DND-41 (cell line): ENCODE measurements at regions not wholly inside any gene's neighbourhood (a gene's known extent, or its start where the extent isn't known, plus 50 kb on each side); places are given as distances from the start of the nearest gene placed in this dataset.

ENCODE experiments used
- ATAC-seq: fragments of 200-7000 bp; cut with Tn5 transposase; 3 replicates; pipeline ENCODE4 v1.9.1; 2021; ENCODE audit warnings: low read depth; ENCODE audit not compliant: insufficient read depth
- DNase-seq: peaks from one replicate; pipeline ENCODE4 v3.0.0-alpha.2; 2020
- H2AFZ ChIP-seq: 2 replicates; pipeline ENCODE4 v1.6.0; 2012; ENCODE audit warnings: low read depth, low read length
- H3K27ac ChIP-seq: 2 replicates; pipeline ENCODE4 v1.5.1; 2012; ENCODE audit warnings: low read length, inconsistent platforms
- H3K27me3 ChIP-seq: fragments of 200-600 bp; sonication (generic); 2 replicates; pipeline ENCODE4 v1.6.0; 2012; ENCODE audit warnings: low read length, mild to moderate bottlenecking, inconsistent platforms; ENCODE audit not compliant: insufficient read depth, poor library complexity
- H3K36me3 ChIP-seq: 2 replicates; pipeline ENCODE4 v1.5.1; 2012; ENCODE audit warnings: low read length, inconsistent platforms; ENCODE audit not compliant: insufficient read depth
- H3K4me1 ChIP-seq: 2 replicates; pipeline ENCODE4 v1.5.1; 2012; ENCODE audit warnings: mild to moderate bottlenecking, low read length; ENCODE audit not compliant: insufficient read depth
- H3K4me2 ChIP-seq: 2 replicates; pipeline ENCODE4 v1.6.0; 2012; ENCODE audit warnings: mild to moderate bottlenecking, moderate library complexity, low read length, inconsistent platforms; ENCODE audit not compliant: insufficient read depth
- H3K4me3 ChIP-seq, 2 experiments: fragments of 200-600 bp in 1 of 2; shearing (Covaris generic) in 1 of 2; 2 replicates each; pipeline ENCODE4 v1.5.1; 2012 to 2016; ENCODE audit warnings: inconsistent platforms in 2 of 2, low read length in 2 of 2, mild to moderate bottlenecking in 2 of 2, low read depth in 1 of 2, moderate library complexity in 1 of 2
- H3K79me2 ChIP-seq: 2 replicates; pipeline ENCODE4 v1.6.0; 2012; ENCODE audit warnings: low read length, inconsistent platforms; ENCODE audit not compliant: insufficient read depth
- H3K9ac ChIP-seq: 2 replicates; pipeline ENCODE4 v1.6.0; 2012; ENCODE audit warnings: low read depth, mild to moderate bottlenecking, inconsistent platforms, low read length, moderate library complexity
- H3K9me3 ChIP-seq: 2 replicates; pipeline ENCODE4 v1.5.1; 2012; ENCODE audit warnings: low read length, moderate library complexity, mild to moderate bottlenecking, inconsistent platforms; ENCODE audit not compliant: insufficient read depth, severe bottlenecking
- H4K20me1 ChIP-seq: 2 replicates; pipeline ENCODE4 v1.6.0; 2012; ENCODE audit warnings: low read length; ENCODE audit not compliant: insufficient read depth
- EZH2 ChIP-seq: IDR thresholded peaks from 3 replicates; pipeline ENCODE4 v1.6.1; 2012; ENCODE audit warnings: borderline replicate concordance, low read depth, mild to moderate bottlenecking, moderate library complexity, low read length, inconsistent platforms; ENCODE audit not compliant: severe bottlenecking
- TF ChIP-seq, protein P1 (sequence below): IDR thresholded peaks from 2 replicates; pipeline ENCODE4 v1.5.1; 2012; ENCODE audit warnings: borderline replicate concordance, low read length, moderate library complexity, mild to moderate bottlenecking; ENCODE audit not compliant: poor library complexity, severe bottlenecking; ENCODE audit errors: extremely low read depth

GRCh38 chr5:96562614-96563013 lies 99.6 kb upstream of the CAST start:
- TF ChIP-seq EZH2, result no peak
- TF ChIP-seq, protein P1, sequence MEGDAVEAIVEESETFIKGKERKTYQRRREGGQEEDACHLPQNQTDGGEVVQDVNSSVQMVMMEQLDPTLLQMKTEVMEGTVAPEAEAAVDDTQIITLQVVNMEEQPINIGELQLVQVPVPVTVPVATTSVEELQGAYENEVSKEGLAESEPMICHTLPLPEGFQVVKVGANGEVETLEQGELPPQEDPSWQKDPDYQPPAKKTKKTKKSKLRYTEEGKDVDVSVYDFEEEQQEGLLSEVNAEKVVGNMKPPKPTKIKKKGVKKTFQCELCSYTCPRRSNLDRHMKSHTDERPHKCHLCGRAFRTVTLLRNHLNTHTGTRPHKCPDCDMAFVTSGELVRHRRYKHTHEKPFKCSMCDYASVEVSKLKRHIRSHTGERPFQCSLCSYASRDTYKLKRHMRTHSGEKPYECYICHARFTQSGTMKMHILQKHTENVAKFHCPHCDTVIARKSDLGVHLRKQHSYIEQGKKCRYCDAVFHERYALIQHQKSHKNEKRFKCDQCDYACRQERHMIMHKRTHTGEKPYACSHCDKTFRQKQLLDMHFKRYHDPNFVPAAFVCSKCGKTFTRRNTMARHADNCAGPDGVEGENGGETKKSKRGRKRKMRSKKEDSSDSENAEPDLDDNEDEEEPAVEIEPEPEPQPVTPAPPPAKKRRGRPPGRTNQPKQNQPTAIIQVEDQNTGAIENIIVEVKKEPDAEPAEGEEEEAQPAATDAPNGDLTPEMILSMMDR, result no peak
- Histone ChIP-seq H3K36me3 (no peaks in the 10 kb centered on the region), H3K79me2 (no peaks in the 10 kb centered on the region), H3K9me3 (no peaks in the 10 kb centered on the region), H3K9ac (no peak overlapping the region), H2AFZ (no peak overlapping the region), H3K4me3 (no peak overlapping the region), H3K27ac (no peak overlapping the region), H3K27me3 (no peaks in the 10 kb centered on the region), H3K4me1 (peaks cover 15% of the 10 kb centered on the region), H4K20me1 (no peaks in the 10 kb centered on the region), H3K4me2 (no peak overlapping the region)
- ATAC-seq (no peak), DNase-seq (no peak)

- Histone ChIP-seq H4K20me1 (no peaks in the 10 kb centered on the region), H3K79me2 (no peaks in the 10 kb centered on the region), H3K9me3 (no peaks in the 10 kb centered on the region), H3K4me2 (no peak overlapping the region), H3K4me3 (no peak overlapping the region), H3K4me1 (peaks cover 15% of the 10 kb centered on the region), H3K27me3 (no peaks in the 10 kb centered on the region), H2AFZ (no peak overlapping the region), H3K9ac (no peak overlapping the region), H3K27ac (no peak overlapping the region), H3K36me3 (no peaks in the 10 kb centered on the region)
- DNase-seq (no peak), ATAC-seq (no peak)
- no peak for TF ChIP-seq EZH2
- TF ChIP-seq, protein P1, result no peak
Observed at GRCh38 chr5:96563816-96564215, 98.4 kb upstream of the CAST start.

DNA sequence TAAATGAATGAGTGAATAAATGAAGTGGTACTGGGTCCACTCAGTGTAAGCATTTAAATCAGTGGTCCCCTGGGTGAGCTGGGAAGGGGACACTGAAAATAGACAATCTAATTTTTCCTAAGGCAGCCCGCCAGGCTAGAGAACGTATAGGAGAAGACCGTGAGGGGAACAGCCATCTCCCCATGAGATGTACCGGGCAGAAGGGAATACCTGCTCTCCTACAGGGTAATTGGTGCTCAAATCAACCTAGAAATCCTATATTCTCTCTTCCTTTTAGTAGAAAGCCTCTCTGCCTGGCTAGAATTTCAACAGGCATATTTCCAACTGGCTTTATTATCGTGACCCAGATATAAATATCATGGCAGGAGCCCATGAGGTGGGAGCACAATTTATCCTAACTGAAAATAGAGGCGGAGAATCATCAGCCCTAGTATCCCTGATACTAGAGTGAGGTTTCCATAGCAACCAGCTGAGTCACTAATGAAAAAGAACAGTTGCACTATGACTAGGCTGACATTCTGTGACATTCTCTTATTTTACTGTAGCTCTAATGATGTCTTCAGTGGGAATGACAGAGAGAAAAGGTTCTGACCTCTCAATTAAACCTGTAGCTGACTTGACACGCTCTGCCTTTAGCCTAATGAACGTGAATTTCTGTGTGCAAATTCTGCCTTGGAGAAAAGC lies 96.5 kb upstream of the CAST start:
- no peak overlapping the region for H3K9ac ChIP-seq
- H3K27me3 ChIP-seq, result peaks cover 8% of the 10 kb centered on the region
- H3K79me2 ChIP-seq, result no peaks in the 10 kb centered on the region
- H3K27ac ChIP-seq, result no peak overlapping the region
- no peak overlapping the region for H3K4me2 ChIP-seq
- no peaks in the 10 kb centered on the region for H3K9me3 ChIP-seq
- TF ChIP-seq EZH2, result no peak
- TF ChIP-seq, protein P1, result no peak
- no peak overlapping the region for H3K4me3 ChIP-seq
- ATAC-seq (no peak), DNase-seq (no peak)
- no peaks in the 10 kb centered on the region for H4K20me1 ChIP-seq
- no peak overlapping the region for H2AFZ ChIP-seq
- no peaks in the 10 kb centered on the region for H3K36me3 ChIP-seq
- peaks cover 15% of the 10 kb centered on the region for H3K4me1 ChIP-seq
